WTC11 (cell line): ENCODE measurements at regions not wholly inside any gene's neighbourhood (a gene's known extent, or its start where the extent isn't known, plus 50 kb on each side); places are given as distances from the start of the nearest gene placed in this dataset.

Source experiments
- ATF1 ChIP-seq: sonication (generic); formaldehyde crosslinking; IDR thresholded peaks from 2 replicates; pipeline ENCODE4 v1.8.1; 2023; ENCODE audit warnings: mild to moderate bottlenecking, moderate library complexity, missing genetic modification reagents
- CREB1 ChIP-seq: sonication (generic); formaldehyde crosslinking; IDR thresholded peaks from 2 replicates; pipeline ENCODE4 v1.8.0; 2023; ENCODE audit warnings: mild to moderate bottlenecking, missing genetic modification reagents
- ELF4 ChIP-seq: sonication (generic); formaldehyde crosslinking; IDR thresholded peaks from 2 replicates; pipeline ENCODE4 v1.8.1; 2022; ENCODE audit warnings: low read depth, mild to moderate bottlenecking, moderate library complexity, missing genetic modification reagents
- IRF1 ChIP-seq: sonication (generic); formaldehyde crosslinking; IDR thresholded peaks from 2 replicates; pipeline ENCODE4 v1.8.0; 2023; ENCODE audit warnings: missing genetic modification reagents
- MYBL2 ChIP-seq: sonication (generic); formaldehyde crosslinking; IDR thresholded peaks from 2 replicates; pipeline ENCODE4 v1.8.1; 2023; ENCODE audit warnings: mild to moderate bottlenecking, moderate library complexity, missing genetic modification reagents
- NFYB ChIP-seq: sonication (generic); formaldehyde crosslinking; conservative IDR thresholded peaks from 2 replicates; pipeline ENCODE4 v1.8.0; 2022; ENCODE audit warnings: low read depth, missing genetic modification reagents
- ZNF232 ChIP-seq: sonication (generic); formaldehyde crosslinking; IDR thresholded peaks from 2 replicates; pipeline ENCODE4 v1.8.0; 2022; ENCODE audit warnings: mild to moderate bottlenecking, missing genetic modification reagents
- TF ChIP-seq, protein P1 (sequence below): sonication (generic); formaldehyde crosslinking; IDR thresholded peaks from 2 replicates; pipeline ENCODE4 v1.8.0; 2022; ENCODE audit warnings: mild to moderate bottlenecking, missing genetic modification reagents
- TF ChIP-seq, protein P2 (sequence below): fragments of 200-600 bp; IDR thresholded peaks from 2 replicates; pipeline ENCODE4 v1.8.0; 2022; ENCODE audit warnings: antibody characterized with exemption
- TF ChIP-seq, protein P3 (sequence below): sonication (generic); formaldehyde crosslinking; conservative IDR thresholded peaks from 2 replicates; pipeline ENCODE4 v1.8.1; 2023; ENCODE audit warnings: mild to moderate bottlenecking, low read depth, missing genetic modification reagents, moderate library complexity
- TF ChIP-seq, protein P4 (sequence below): sonication (generic); formaldehyde crosslinking; IDR thresholded peaks from 2 replicates; pipeline ENCODE4 v1.8.1; 2023; ENCODE audit warnings: mild to moderate bottlenecking, missing genetic modification reagents, moderate library complexity
- TF ChIP-seq, protein P5 (sequence below): fragments of 250-450 bp; sonication (Bioruptor Pico); IDR thresholded peaks from 2 replicates; pipeline ENCODE4 v1.9.0; 2021; ENCODE audit warnings: mild to moderate bottlenecking
- TF ChIP-seq, protein P6 (sequence below): sonication (generic); formaldehyde crosslinking; IDR thresholded peaks from 2 replicates; pipeline ENCODE4 v1.8.1; 2023; ENCODE audit warnings: mild to moderate bottlenecking, missing genetic modification reagents

DNA sequence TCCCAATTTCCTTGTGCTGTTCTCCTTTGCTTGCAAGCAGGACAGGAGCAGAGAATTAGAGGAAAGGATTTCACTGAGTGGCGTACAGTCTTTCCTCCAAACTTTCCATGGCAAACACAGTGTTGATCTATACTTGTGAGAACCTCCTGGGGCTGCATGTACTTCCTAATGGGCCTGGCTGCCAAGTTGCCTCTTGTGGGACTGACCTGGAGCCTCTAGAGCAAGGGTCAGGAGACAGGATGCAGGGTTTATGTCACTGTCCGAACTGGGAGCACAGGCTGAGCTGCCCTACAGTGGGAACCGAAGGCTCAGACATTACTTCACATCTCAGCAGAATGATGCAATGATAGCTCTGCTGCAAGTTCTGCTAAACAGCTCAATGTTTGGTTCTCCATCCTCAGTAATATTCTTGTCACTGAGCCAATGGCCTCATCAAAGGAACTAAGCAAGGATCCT is 102.3 kb downstream of the ENC1 start:
- TF ChIP-seq, protein P1, sequence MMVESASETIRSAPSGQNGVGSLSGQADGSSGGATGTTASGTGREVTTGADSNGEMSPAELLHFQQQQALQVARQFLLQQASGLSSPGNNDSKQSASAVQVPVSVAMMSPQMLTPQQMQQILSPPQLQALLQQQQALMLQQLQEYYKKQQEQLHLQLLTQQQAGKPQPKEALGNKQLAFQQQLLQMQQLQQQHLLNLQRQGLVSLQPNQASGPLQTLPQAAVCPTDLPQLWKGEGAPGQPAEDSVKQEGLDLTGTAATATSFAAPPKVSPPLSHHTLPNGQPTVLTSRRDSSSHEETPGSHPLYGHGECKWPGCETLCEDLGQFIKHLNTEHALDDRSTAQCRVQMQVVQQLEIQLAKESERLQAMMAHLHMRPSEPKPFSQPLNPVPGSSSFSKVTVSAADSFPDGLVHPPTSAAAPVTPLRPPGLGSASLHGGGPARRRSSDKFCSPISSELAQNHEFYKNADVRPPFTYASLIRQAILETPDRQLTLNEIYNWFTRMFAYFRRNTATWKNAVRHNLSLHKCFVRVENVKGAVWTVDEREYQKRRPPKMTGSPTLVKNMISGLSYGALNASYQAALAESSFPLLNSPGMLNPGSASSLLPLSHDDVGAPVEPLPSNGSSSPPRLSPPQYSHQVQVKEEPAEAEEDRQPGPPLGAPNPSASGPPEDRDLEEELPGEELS (CRISPR knock-in tag) = no peak
- no peak for TF ChIP-seq NFYB (CRISPR knock-in tag)
- TF ChIP-seq, protein P2, sequence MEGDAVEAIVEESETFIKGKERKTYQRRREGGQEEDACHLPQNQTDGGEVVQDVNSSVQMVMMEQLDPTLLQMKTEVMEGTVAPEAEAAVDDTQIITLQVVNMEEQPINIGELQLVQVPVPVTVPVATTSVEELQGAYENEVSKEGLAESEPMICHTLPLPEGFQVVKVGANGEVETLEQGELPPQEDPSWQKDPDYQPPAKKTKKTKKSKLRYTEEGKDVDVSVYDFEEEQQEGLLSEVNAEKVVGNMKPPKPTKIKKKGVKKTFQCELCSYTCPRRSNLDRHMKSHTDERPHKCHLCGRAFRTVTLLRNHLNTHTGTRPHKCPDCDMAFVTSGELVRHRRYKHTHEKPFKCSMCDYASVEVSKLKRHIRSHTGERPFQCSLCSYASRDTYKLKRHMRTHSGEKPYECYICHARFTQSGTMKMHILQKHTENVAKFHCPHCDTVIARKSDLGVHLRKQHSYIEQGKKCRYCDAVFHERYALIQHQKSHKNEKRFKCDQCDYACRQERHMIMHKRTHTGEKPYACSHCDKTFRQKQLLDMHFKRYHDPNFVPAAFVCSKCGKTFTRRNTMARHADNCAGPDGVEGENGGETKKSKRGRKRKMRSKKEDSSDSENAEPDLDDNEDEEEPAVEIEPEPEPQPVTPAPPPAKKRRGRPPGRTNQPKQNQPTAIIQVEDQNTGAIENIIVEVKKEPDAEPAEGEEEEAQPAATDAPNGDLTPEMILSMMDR = no peak
- TF ChIP-seq, protein P3, sequence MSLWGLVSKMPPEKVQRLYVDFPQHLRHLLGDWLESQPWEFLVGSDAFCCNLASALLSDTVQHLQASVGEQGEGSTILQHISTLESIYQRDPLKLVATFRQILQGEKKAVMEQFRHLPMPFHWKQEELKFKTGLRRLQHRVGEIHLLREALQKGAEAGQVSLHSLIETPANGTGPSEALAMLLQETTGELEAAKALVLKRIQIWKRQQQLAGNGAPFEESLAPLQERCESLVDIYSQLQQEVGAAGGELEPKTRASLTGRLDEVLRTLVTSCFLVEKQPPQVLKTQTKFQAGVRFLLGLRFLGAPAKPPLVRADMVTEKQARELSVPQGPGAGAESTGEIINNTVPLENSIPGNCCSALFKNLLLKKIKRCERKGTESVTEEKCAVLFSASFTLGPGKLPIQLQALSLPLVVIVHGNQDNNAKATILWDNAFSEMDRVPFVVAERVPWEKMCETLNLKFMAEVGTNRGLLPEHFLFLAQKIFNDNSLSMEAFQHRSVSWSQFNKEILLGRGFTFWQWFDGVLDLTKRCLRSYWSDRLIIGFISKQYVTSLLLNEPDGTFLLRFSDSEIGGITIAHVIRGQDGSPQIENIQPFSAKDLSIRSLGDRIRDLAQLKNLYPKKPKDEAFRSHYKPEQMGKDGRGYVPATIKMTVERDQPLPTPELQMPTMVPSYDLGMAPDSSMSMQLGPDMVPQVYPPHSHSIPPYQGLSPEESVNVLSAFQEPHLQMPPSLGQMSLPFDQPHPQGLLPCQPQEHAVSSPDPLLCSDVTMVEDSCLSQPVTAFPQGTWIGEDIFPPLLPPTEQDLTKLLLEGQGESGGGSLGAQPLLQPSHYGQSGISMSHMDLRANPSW = no peak
- no peak for TF ChIP-seq ELF4 (CRISPR knock-in tag)
- TF ChIP-seq ZNF232 = no peak
- TF ChIP-seq, protein P4, sequence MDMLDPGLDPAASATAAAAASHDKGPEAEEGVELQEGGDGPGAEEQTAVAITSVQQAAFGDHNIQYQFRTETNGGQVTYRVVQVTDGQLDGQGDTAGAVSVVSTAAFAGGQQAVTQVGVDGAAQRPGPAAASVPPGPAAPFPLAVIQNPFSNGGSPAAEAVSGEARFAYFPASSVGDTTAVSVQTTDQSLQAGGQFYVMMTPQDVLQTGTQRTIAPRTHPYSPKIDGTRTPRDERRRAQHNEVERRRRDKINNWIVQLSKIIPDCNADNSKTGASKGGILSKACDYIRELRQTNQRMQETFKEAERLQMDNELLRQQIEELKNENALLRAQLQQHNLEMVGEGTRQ = no peak
- no peak for TF ChIP-seq CREB1
- TF ChIP-seq, protein P5, sequence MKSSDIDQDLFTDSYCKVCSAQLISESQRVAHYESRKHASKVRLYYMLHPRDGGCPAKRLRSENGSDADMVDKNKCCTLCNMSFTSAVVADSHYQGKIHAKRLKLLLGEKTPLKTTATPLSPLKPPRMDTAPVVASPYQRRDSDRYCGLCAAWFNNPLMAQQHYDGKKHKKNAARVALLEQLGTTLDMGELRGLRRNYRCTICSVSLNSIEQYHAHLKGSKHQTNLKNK = no peak
- no peak for TF ChIP-seq IRF1 (CRISPR knock-in tag)
- TF ChIP-seq, protein P6, sequence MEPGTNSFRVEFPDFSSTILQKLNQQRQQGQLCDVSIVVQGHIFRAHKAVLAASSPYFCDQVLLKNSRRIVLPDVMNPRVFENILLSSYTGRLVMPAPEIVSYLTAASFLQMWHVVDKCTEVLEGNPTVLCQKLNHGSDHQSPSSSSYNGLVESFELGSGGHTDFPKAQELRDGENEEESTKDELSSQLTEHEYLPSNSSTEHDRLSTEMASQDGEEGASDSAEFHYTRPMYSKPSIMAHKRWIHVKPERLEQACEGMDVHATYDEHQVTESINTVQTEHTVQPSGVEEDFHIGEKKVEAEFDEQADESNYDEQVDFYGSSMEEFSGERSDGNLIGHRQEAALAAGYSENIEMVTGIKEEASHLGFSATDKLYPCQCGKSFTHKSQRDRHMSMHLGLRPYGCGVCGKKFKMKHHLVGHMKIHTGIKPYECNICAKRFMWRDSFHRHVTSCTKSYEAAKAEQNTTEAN = no peak
- no peak for TF ChIP-seq MYBL2
- TF ChIP-seq ATF1 (CRISPR knock-in tag) = no peak
